Activated T-cell treated with anti-CD3 and anti-CD28 coated beads, Interleukin-2, amount 50 U/mL, for 24 hours (primary cell): ENCODE measurements at regions not wholly inside any gene's neighbourhood (a gene's known extent, or its start where the extent isn't known, plus 50 kb on each side); places are given as distances from the start of the nearest gene placed in this dataset.

Source experiments
- DNase-seq: peaks from one replicate; pipeline ENCODE4 v3.0.0-alpha.2; 2020
- H3K27ac Mint-ChIP-seq: 2 replicates; pipeline ENCODE4 v1.8.0; 2020; ENCODE audit warnings: mild to moderate bottlenecking, mixed read lengths
- H3K27me3 Mint-ChIP-seq: 2 replicates; pipeline ENCODE4 v1.8.0; 2020; ENCODE audit warnings: mixed read lengths
- H3K36me3 Mint-ChIP-seq: 2 replicates; pipeline ENCODE4 v1.8.0; 2020; ENCODE audit warnings: low read depth, mixed read lengths
- H3K4me1 Mint-ChIP-seq: 2 replicates; pipeline ENCODE4 v1.8.0; 2020; ENCODE audit warnings: low read depth, mixed read lengths
- H3K4me3 Mint-ChIP-seq: 2 replicates; pipeline ENCODE4 v1.8.0; 2020; ENCODE audit warnings: mild to moderate bottlenecking, moderate library complexity, mixed read lengths
- H3K9me3 Mint-ChIP-seq: 2 replicates; pipeline ENCODE4 v1.8.0; 2020; ENCODE audit warnings: mixed read lengths

DNA sequence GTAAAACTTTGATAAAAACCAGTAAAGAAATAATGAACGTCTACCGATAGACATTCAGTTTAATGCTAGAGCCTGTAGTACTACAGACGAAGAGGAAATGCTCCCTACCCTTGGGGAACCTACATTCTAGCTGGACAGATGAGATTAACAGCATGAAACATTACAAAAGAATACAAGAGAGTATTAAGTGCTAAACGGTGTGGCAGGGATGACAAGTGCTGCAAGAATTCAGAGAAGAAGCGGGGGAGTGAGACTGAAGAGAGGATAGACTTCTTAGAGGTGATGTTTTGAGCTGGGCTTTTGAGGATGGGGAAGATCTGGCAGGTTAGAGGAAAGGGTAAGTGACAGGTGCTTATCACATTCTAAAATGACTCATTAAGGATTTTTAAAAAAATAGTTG, 52.6 kb upstream of the ESX1 start:
- Mint-ChIP-seq H3K27ac (no peak overlapping the region), H3K9me3 (no peaks in the 10 kb centered on the region), H3K4me1 (no peaks in the 10 kb centered on the region), H3K27me3 (peaks cover 21% of the 10 kb centered on the region), H3K4me3 (no peak overlapping the region), H3K36me3 (no peaks in the 10 kb centered on the region)
- no peak for DNase-seq

DNA sequence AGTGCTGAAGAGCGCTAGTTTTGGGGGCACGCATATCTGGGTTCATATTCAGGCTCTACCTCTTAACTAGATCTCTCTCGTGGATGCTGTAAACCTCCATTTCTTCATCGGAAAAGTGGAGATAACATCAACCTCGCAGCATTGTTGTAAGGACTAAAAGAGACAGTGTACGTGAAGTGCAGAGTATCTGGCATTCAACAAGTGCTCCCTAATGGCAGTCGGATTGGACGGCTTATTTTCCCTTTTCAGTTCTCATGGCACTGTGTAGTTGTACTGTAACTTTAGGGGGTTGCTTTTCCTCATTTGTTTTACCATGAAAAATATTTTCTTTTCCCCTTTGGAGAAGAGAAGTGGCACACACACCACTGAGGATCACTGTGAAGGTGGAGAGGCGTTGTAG, 51.4 kb upstream of the ESX1 start:
- no peaks in the 10 kb centered on the region for H3K4me1 Mint-ChIP-seq
- H3K27ac Mint-ChIP-seq = no peak overlapping the region
- H3K4me3 Mint-ChIP-seq = no peak overlapping the region
- H3K9me3 Mint-ChIP-seq = no peaks in the 10 kb centered on the region
- no peaks in the 10 kb centered on the region for H3K36me3 Mint-ChIP-seq
- no peak for DNase-seq
- peaks cover 17% of the 10 kb centered on the region for H3K27me3 Mint-ChIP-seq
